D721Med (cell line): ENCODE measurements at regions not wholly inside any gene's neighbourhood (a gene's known extent, or its start where the extent isn't known, plus 50 kb on each side); places are given as distances from the start of the nearest gene placed in this dataset.
"Not testable (repeated sequence)": the region's sequence is repeated elsewhere in the genome, so short reads cannot be mapped to it uniquely, and the experiment has no call there.

ENCODE experiments used
- DNase-seq: peaks from one replicate; pipeline ENCODE4 v3.0.0; 2011; ENCODE audit warnings: low spot score; ENCODE audit not compliant: insufficient read length
- FAIRE-seq: peaks from 2 replicates; lab custom pipeline; 2011; peaks lifted over from hg19 to GRCh38; lab: Jason Lieb, UNC
- CTCF ChIP-seq: IDR thresholded peaks from 2 replicates; pipeline ENCODE4 v1.5.1; 2012; ENCODE audit warnings: mild to moderate bottlenecking, control low read depth; ENCODE audit not compliant: insufficient read depth; ENCODE audit errors: missing control alignments

GRCh38 chr5:4020400-4020799 lies 424.8 kb downstream of the IRX1 start:
- FAIRE-seq = no peak

GRCh38 chr5:4022056-4022670 lies 426.5 kb downstream of the IRX1 start:
- no peak for FAIRE-seq
- no peak for DNase-seq
- TF ChIP-seq CTCF = no peak

More at GRCh38 chr5:4020400-4020799, 424.8 kb downstream of the IRX1 start:
- TF ChIP-seq CTCF = no peak
- DNase-seq = no peak

GRCh38 chr5:4023091-4023752 lies 427.6 kb downstream of the IRX1 start:
- no peak for TF ChIP-seq CTCF
- DNase-seq = no peak
- no peak for FAIRE-seq

GRCh38 chr5:4023753-4024335 lies 428.2 kb downstream of the IRX1 start:
- FAIRE-seq (no peak), DNase-seq (no peak)
- TF ChIP-seq CTCF = no peak

- TF ChIP-seq CTCF = no peak
- DNase-seq (no peak), FAIRE-seq (no peak)
Observed at GRCh38 chr5:4027088-4027734, 431.6 kb downstream of the IRX1 start.

GRCh38 chr5:4028384-4028783 lies 432.8 kb downstream of the IRX1 start:
- DNase-seq (no peak), FAIRE-seq (no peak)
- TF ChIP-seq CTCF = no peak

GRCh38 chr5:4033546-4033945 lies 437.9 kb downstream of the IRX1 start:
- not testable (repeated sequence) for FAIRE-seq

More at GRCh38 chr5:4033546-4033945, 437.9 kb downstream of the IRX1 start:
- not testable (repeated sequence) for DNase-seq
